SK-N-MC (cell line): ENCODE measurements at regions not wholly inside any gene's neighbourhood (a gene's known extent, or its start where the extent isn't known, plus 50 kb on each side); places are given as distances from the start of the nearest gene placed in this dataset.

Experiments used
- EZH2 ChIP-seq: fragments of 200-600 bp; sonication (generic); IDR thresholded peaks from one replicate; pipeline ENCODE4 v1.6.1; 2017; ENCODE audit warnings: antibody characterized with exemption
- POLR2AphosphoS5 ChIP-seq: IDR thresholded peaks from 2 replicates; pipeline ENCODE4 v1.6.1; 2012; ENCODE audit warnings: mild to moderate bottlenecking, low read depth, low read length, borderline replicate concordance

DNA sequence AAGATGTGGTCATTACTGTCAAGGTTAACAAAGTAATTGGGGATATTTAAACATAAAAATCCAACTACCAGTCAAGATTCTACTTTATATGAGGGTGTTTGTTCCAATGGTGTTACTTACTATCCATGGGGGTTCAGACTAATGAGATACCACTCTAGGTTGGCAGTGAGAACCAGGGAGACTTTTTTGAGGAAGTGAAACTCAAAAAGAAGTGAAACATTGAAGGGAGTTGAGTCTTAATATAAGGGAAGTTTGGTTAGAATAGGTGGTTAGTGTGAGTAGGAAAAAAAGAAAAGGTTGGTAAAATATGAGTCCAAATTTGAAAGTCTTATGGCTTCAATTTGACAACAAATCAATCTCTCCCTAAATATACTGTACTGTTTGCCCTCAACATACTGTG, 123.6 kb upstream of the ANK3 start:
- TF ChIP-seq POLR2AphosphoS5 (no peak), EZH2 (no peak)
